IMR-90 (cell line): ENCODE measurements at regions not wholly inside any gene's neighbourhood (a gene's known extent, or its start where the extent isn't known, plus 50 kb on each side); places are given as distances from the start of the nearest gene placed in this dataset.

Experiments
- ATAC-seq: fragments of 200-7000 bp; cut with Tn5 transposase; 2 replicates; pipeline ENCODE4 v1.9.1; 2020; ENCODE audit warnings: low read depth, mild to moderate bottlenecking, moderate library complexity
- BruUV-seq: library from RNA; stranded (reverse); fragments of 400-500 nt; replicated peaks from 2 replicates; lab custom pipeline; 2021; lab: Mats Ljungman, UMichigan
- CTCF ChIA-PET: fragments of 300-600 bp; formaldehyde crosslinking; extraction: SDS; loops from one replicate; lab custom pipeline; 2021; ENCODE audit warnings: antibody characterized with exemption; lab: Yijun Ruan, JAX
- POLR2A ChIA-PET: fragments of 300-600 bp; sonication (Branson Sonifier 250); formaldehyde crosslinking; loops from one replicate; lab custom pipeline; 2022; ENCODE audit warnings: antibody characterized with exemption; ENCODE audit not compliant: unreplicated experiment; lab: Charles Lee
- DNase-seq: peaks from one replicate; pipeline ENCODE4 v3.0.0; 2013
- H2AFZ ChIP-seq: replicated peaks from 2 replicates; pipeline ENCODE3; 2013; ENCODE audit warnings: low read length, mild to moderate bottlenecking; ENCODE audit not compliant: poor library complexity
- H2AK5ac ChIP-seq: 2 replicates; pipeline ENCODE4 v1.6.1; 2013; ENCODE audit warnings: low read depth, low read length, inconsistent platforms
- H2AK9ac ChIP-seq: replicated peaks from 2 replicates; pipeline ENCODE3; 2013; ENCODE audit warnings: mild to moderate bottlenecking, low read depth, low read length, moderate library complexity; ENCODE audit not compliant: poor library complexity
- H2BK120ac ChIP-seq: 2 replicates; pipeline ENCODE4 v1.6.1; 2013; ENCODE audit warnings: low read depth, low read length, inconsistent platforms
- H2BK15ac ChIP-seq: 3 replicates; pipeline ENCODE4 v1.6.1; 2013; ENCODE audit warnings: low read depth, low read length, inconsistent platforms
- H2BK20ac ChIP-seq: 2 replicates; pipeline ENCODE4 v1.6.1; 2013; ENCODE audit warnings: low read depth, mild to moderate bottlenecking, inconsistent platforms, low read length, moderate library complexity
- H2BK5ac ChIP-seq: 2 replicates; pipeline ENCODE4 v1.6.1; 2013; ENCODE audit warnings: mild to moderate bottlenecking, low read depth, low read length, inconsistent platforms; ENCODE audit not compliant: poor library complexity, severe bottlenecking
- H3K14ac ChIP-seq: replicated peaks from 2 replicates; pipeline ENCODE4 v1.6.1; 2013; ENCODE audit warnings: low read depth, low read length, inconsistent platforms
- H3K18ac ChIP-seq: 2 replicates; pipeline ENCODE4 v1.6.1; 2013; ENCODE audit warnings: low read depth, low read length, control low read depth
- H3K23ac ChIP-seq: 2 replicates; pipeline ENCODE4 v1.6.1; 2013; ENCODE audit warnings: low read depth, low read length, inconsistent platforms
- H3K27ac ChIP-seq: 2 replicates; pipeline ENCODE4 v1.5.1; 2013; ENCODE audit warnings: mild to moderate bottlenecking, control low read depth, low read length; ENCODE audit not compliant: insufficient read depth
- H3K27me3 ChIP-seq: 2 replicates; pipeline ENCODE4 v1.6.1; 2013; ENCODE audit warnings: low read length; ENCODE audit not compliant: control insufficient read depth, insufficient read depth
- H3K36me3 ChIP-seq: 2 replicates; pipeline ENCODE4 v1.6.1; 2013; ENCODE audit warnings: low read length, mixed read lengths; ENCODE audit not compliant: control insufficient read depth, insufficient read depth
- H3K4ac ChIP-seq: 2 replicates; pipeline ENCODE4 v1.6.1; 2013; ENCODE audit warnings: low read depth, low read length, inconsistent platforms
- H3K4me1 ChIP-seq: 2 replicates; pipeline ENCODE4 v1.6.1; 2013; ENCODE audit warnings: low read length, mixed read lengths; ENCODE audit not compliant: control insufficient read depth, insufficient read depth
- H3K4me2 ChIP-seq: 2 replicates; pipeline ENCODE4 v1.6.1; 2013; ENCODE audit warnings: low read depth, mild to moderate bottlenecking, control low read depth, low read length, moderate library complexity
- H3K4me3 ChIP-seq: 2 replicates; pipeline ENCODE4 v1.5.1; 2013; ENCODE audit warnings: low read depth, mild to moderate bottlenecking, control low read depth, low read length, moderate library complexity; ENCODE audit not compliant: insufficient read depth
- H3K56ac ChIP-seq: 2 replicates; pipeline ENCODE4 v1.6.1; 2013; ENCODE audit warnings: low read length, inconsistent platforms; ENCODE audit not compliant: insufficient read depth; ENCODE audit errors: extremely low read depth
- H3K79me1 ChIP-seq, 2 experiments: 2 replicates each; pipeline ENCODE4 v1.6.1; 2013; ENCODE audit warnings: low read length in 2 of 2, inconsistent platforms in 1 of 2, low read depth in 1 of 2
- H3K9ac ChIP-seq: 2 replicates; pipeline ENCODE4 v1.6.1; 2013; ENCODE audit warnings: low read depth, low read length, control low read depth
- H3K9me1 ChIP-seq: 2 replicates; pipeline ENCODE4 v1.6.1; 2013; ENCODE audit warnings: low read length, inconsistent platforms; ENCODE audit not compliant: insufficient read depth
- H3K9me3 ChIP-seq: 2 replicates; pipeline ENCODE4 v1.6.1; 2013; ENCODE audit warnings: low read length; ENCODE audit not compliant: control insufficient read depth, insufficient read depth
- H4K20me1 ChIP-seq: 2 replicates; pipeline ENCODE4 v1.6.1; 2013; ENCODE audit warnings: low read length, inconsistent platforms; ENCODE audit not compliant: insufficient read depth
- H4K5ac ChIP-seq: 2 replicates; pipeline ENCODE4 v1.6.1; 2013; ENCODE audit warnings: mild to moderate bottlenecking, low read depth, low read length, control low read depth
- H4K8ac ChIP-seq, 2 experiments: 2 replicates each; pipeline ENCODE4 v1.6.1; 2013; ENCODE audit warnings: low read depth in 2 of 2, low read length in 2 of 2, control low read depth in 1 of 2, inconsistent platforms in 1 of 2
- H4K91ac ChIP-seq: 2 replicates; pipeline ENCODE4 v1.6.1; 2013; ENCODE audit warnings: low read depth, low read length, inconsistent platforms; ENCODE audit not compliant: insufficient read depth
- BHLHE40 ChIP-seq: fragments of 150-350 bp; IDR thresholded peaks from 2 replicates; pipeline ENCODE4 v1.6.1; 2016; ENCODE audit warnings: mild to moderate bottlenecking, low read depth, low read length
- CEBPB ChIP-seq: IDR thresholded peaks from 2 replicates; pipeline ENCODE4 v1.6.1; 2012; ENCODE audit warnings: low read depth, low read length, improper control_type of control experiment
- CHD1 ChIP-seq: IDR thresholded peaks from 2 replicates; pipeline ENCODE4 v1.6.1; 2012; ENCODE audit warnings: low read depth, low read length, improper control_type of control experiment
- FOS ChIP-seq: fragments of 150-350 bp; IDR thresholded peaks from 2 replicates; pipeline ENCODE4 v1.6.1; 2016; ENCODE audit warnings: low read depth, low read length
- MAFK ChIP-seq: IDR thresholded peaks from 2 replicates; pipeline ENCODE4 v1.6.1; 2012; ENCODE audit warnings: low read depth, low read length, improper control_type of control experiment
- MAZ ChIP-seq: IDR thresholded peaks from 2 replicates; pipeline ENCODE4 v1.6.1; 2012; ENCODE audit warnings: low read depth, mild to moderate bottlenecking, low read length, improper control_type of control experiment, moderate library complexity, borderline replicate concordance
- MXI1 ChIP-seq: IDR thresholded peaks from 2 replicates; pipeline ENCODE4 v1.6.1; 2012; ENCODE audit warnings: low read depth, mild to moderate bottlenecking, low read length, moderate library complexity, borderline replicate concordance
- NFE2L2 ChIP-seq: fragments of 150-350 bp; IDR thresholded peaks from 2 replicates; pipeline ENCODE4 v1.6.1; 2016; ENCODE audit warnings: low read depth, mild to moderate bottlenecking, low read length
- POLR2A ChIP-seq: IDR thresholded peaks from 2 replicates; pipeline ENCODE4 v1.6.1; 2012; ENCODE audit warnings: mild to moderate bottlenecking, low read depth, low read length
- RCOR1 ChIP-seq: IDR thresholded peaks from 2 replicates; pipeline ENCODE4 v1.6.1; 2012; ENCODE audit warnings: mild to moderate bottlenecking, low read length, improper control_type of control experiment; ENCODE audit not compliant: insufficient replicate concordance
- RFX5 ChIP-seq: IDR thresholded peaks from 2 replicates; pipeline ENCODE4 v1.8.0; 2012; ENCODE audit warnings: low read depth, mild to moderate bottlenecking, low read length, moderate library complexity
- SMC3 ChIP-seq: fragments of 150-350 bp; IDR thresholded peaks from 2 replicates; pipeline ENCODE4 v1.6.1; 2016; ENCODE audit warnings: low read depth, mild to moderate bottlenecking, antibody characterized with exemption, low read length, moderate library complexity
- WGBS, 2 experiments: methylation state at CpG; one replicate each; pipeline versions ENCODE4 v1.1.5 to v1.1.7; 2013; ENCODE audit warnings: missing lambda C conversion rate in 2 of 2; ENCODE audit not compliant: insufficient read length in 1 of 2; ENCODE audit errors: extremely low coverage in 2 of 2; 5-methylcytosine and 5-hydroxymethylcytosine counted together
- dilution Hi-C: fragments of 300-500 bp; cut with HindIII; formaldehyde crosslinking; loops from one replicate; pipeline ENCODE4 v1.14.3; 2018; ENCODE audit warnings: low sequenced_read_pairs; ENCODE audit not compliant: unreplicated experiment
- in situ Hi-C: fragments of 300-500 bp; cut with MboI; formaldehyde crosslinking; loops from 3 replicates; pipeline ENCODE4 v1.14.3; 2019; ENCODE audit warnings: low sequenced_read_pairs, inconsistent platforms, mixed read lengths
- intact Hi-C: fragments of 100-400 bp; cut with micrococcal nuclease; formaldehyde crosslinking; loops from 2 replicates; pipeline ENCODE4 v1.10.0; 2022
- TF ChIP-seq, protein P1 (sequence below): fragments of 150-350 bp; IDR thresholded peaks from 2 replicates; pipeline ENCODE4 v1.6.1; 2017; ENCODE audit warnings: mild to moderate bottlenecking, antibody characterized with exemption, low read length, low read depth
- TF ChIP-seq, protein P2 (sequence below): fragments of 150-350 bp; IDR thresholded peaks from 2 replicates; pipeline ENCODE4 v1.6.1; 2016; ENCODE audit warnings: low read depth, mild to moderate bottlenecking, low read length, moderate library complexity, borderline replicate concordance

DNA sequence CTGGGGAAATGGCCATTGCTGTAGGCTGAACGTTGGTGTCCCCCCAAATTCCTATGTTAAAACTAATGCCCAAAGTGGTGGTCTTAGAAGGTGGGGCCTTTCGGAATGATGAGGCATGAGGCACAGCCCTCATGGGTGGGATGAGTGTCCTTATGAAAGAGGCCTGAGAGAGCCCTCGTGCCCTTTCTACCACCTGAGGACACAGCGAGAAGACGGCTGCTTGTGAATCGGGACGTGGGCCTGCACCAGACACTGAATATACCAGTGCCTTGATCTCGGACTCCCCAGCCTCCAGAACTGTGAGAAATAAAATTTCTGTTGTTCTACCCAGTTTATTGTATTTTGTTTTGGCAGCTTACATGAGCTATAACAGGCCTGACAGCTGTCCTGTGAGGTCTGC is 162.9 kb upstream of the B3GAT1 start:
- WGBS, 2 experiments, result 90% methylated on average over 2 of the region's 8 CpGs; no CpG with 5 or more reads in 1 of the 2 experiments
- H4K5ac ChIP-seq, result no peak overlapping the region
- TF ChIP-seq RCOR1 (no peak), SMC3 (no peak), MXI1 (no peak), FOS (no peak), BHLHE40 (no peak), MAZ (no peak), CEBPB (no peak), CHD1 (no peak), POLR2A (no peak), MAFK (no peak), NFE2L2 (no peak), RFX5 (no peak)
- TF ChIP-seq, protein P1, sequence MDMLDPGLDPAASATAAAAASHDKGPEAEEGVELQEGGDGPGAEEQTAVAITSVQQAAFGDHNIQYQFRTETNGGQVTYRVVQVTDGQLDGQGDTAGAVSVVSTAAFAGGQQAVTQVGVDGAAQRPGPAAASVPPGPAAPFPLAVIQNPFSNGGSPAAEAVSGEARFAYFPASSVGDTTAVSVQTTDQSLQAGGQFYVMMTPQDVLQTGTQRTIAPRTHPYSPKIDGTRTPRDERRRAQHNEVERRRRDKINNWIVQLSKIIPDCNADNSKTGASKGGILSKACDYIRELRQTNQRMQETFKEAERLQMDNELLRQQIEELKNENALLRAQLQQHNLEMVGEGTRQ, result no peak
- TF ChIP-seq, protein P2, sequence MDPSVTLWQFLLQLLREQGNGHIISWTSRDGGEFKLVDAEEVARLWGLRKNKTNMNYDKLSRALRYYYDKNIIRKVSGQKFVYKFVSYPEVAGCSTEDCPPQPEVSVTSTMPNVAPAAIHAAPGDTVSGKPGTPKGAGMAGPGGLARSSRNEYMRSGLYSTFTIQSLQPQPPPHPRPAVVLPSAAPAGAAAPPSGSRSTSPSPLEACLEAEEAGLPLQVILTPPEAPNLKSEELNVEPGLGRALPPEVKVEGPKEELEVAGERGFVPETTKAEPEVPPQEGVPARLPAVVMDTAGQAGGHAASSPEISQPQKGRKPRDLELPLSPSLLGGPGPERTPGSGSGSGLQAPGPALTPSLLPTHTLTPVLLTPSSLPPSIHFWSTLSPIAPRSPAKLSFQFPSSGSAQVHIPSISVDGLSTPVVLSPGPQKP, result no peak
- no peak overlapping the region for H3K4me2 ChIP-seq
- H3K14ac ChIP-seq, result no peak overlapping the region
- dilution Hi-C loops, result no loop called here
- H3K4me3 ChIP-seq, result no peak overlapping the region
- no peak overlapping the region for H2BK20ac ChIP-seq
- DNase-seq, result no peak
- intact Hi-C loops, result no loop called here
- no peak overlapping the region for H2AFZ ChIP-seq
- no peaks in the 10 kb centered on the region for H3K27me3 ChIP-seq
- ATAC-seq, result no peak
- H3K4me1 ChIP-seq, result no peaks in the 10 kb centered on the region
- no peak overlapping the region for H2BK15ac ChIP-seq
- H3K18ac ChIP-seq, result no peak overlapping the region
- H3K4ac ChIP-seq, result no peak overlapping the region
- BruUV-seq, result no TSS peak
- no peaks in the 10 kb centered on the region for H4K20me1 ChIP-seq
- peaks cover 56% of the 10 kb centered on the region for H3K9me3 ChIP-seq
- no peak overlapping the region for H4K8ac ChIP-seq
- no peak overlapping the region for H4K91ac ChIP-seq
- POLR2A ChIA-PET, result no interaction called here
- no peak overlapping the region for H3K9ac ChIP-seq
- in situ Hi-C loops, result no loop called here
- no peak overlapping the region for H2AK9ac ChIP-seq
- no peaks in the 10 kb centered on the region for H3K79me1 ChIP-seq
- H3K27ac ChIP-seq, result no peak overlapping the region
- H3K56ac ChIP-seq, result no peak overlapping the region
- H2BK5ac ChIP-seq, result no peak overlapping the region
- no peak overlapping the region for H3K23ac ChIP-seq
- no peak overlapping the region for H2AK5ac ChIP-seq
- CTCF ChIA-PET, result no interaction called here
- H3K9me1 ChIP-seq, result no peaks in the 10 kb centered on the region
- no peak overlapping the region for H2BK120ac ChIP-seq
- no peaks in the 10 kb centered on the region for H3K36me3 ChIP-seq
